HG02973 (cell line): ENCODE measurements at regions not wholly inside any gene's neighbourhood (a gene's known extent, or its start where the extent isn't known, plus 50 kb on each side); places are given as distances from the start of the nearest gene placed in this dataset.
"Not testable (repeated sequence)": the region's sequence is repeated elsewhere in the genome, so short reads cannot be mapped to it uniquely, and the experiment has no call there.

ENCODE experiments used
- ATAC-seq: cut with Tn5 transposase; IDR thresholded peaks from one replicate; pipeline ENCODE4 v1.9.1; 2021; ENCODE audit warnings: moderate library complexity; ENCODE audit not compliant: unreplicated experiment

DNA sequence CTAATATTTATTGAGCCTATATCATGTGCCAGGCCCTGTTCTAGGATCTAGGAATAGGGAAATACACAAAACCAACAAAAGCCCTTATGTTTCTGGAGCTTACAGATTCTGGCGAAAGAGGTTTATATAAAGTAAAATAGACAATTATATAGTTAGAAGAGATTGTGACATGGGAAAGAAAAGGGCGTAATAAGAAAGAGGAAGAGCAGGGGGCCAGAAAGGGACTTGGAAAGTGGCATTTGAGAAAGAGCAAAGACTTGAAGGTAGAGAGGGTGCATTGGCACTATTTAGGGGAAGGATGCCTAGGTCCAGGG, 322.5 kb upstream of the FAM78B start:
- ATAC-seq, result no peak

DNA sequence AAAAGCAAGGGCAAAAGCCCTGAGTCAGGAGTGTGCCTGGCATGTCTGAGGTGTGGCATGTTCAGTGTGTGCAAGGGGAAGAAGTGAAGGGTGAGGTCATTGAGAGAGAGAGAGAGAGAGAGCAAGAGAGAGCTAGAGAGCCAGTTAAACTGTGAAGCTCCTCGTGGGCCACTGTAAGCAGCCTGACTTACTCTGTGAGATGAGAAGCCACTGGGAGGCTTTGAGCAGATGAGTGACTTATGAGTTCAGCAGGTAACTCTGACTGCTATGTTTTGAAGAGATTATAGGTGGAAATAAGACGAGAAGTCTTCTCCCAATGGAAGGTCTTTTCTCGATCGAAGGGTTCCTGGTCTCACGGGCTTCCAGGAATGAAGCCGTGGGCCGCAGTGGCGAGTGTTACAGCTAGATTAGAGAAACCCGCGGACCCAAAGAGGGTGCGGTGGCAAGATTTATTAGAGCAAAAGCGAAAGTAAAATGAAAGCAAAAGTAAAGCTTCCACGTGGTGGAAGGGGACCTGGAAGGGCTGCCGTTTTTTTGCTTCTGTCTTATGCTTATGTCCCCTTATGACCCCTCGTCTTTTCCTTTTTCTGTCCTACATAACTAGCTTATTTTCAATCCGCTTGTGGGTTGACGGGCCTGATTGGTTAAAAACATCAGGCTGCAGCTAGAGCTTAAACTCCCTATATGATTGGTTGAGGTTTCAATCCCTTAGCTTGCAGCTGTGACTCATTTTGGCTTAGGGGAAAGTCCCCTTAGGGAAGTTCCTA, 323.1 kb upstream of the FAM78B start:
- peak; percentile 85 for ATAC-seq

DNA sequence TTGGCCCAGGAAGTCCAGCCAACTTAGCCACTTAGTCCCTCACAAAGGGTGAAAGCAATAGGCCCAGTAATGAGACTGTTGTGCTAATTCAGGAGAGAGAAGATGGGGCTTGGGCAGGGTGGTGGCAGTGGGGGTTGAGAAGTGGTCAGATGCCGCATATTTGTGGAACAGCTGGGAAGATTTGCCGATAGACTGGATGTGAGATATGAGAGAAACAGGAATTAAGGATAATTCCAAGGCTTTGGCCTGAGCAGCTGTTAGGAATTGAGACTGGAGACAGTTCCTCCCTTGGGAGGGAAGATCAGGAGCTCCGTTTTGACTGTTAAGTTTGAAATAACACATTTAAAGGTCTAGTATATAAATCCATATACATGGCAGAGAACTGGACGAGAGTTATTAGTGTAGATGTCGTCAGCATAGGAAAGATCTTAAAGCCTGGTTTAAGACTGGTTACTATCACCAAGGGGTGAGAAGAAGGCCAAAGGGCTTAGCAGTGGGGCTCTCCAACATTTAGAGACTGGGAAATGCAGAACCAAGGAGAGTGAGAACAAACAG, 323.7 kb upstream of the FAM78B start:
- no peak for ATAC-seq

DNA sequence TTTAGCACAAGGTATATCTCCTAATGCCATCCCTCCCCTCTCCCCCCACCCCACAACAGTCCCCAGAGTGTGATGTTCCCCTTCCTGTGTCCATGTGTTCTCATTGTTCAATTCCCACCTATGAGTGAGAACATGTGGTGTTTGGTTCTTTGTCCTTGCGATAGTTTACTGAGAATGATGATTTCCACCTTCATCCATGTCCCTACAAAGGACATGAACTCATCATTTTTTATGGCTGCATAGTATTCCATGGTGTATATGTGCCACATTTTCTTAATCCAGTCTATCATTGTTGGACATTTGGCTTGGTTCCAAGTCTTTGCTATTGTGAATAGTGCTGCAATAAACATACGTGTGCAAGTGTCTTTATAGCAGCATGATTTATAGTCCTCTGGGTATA, 327.0 kb upstream of the FAM78B start:
- ATAC-seq, result not testable (repeated sequence)

DNA sequence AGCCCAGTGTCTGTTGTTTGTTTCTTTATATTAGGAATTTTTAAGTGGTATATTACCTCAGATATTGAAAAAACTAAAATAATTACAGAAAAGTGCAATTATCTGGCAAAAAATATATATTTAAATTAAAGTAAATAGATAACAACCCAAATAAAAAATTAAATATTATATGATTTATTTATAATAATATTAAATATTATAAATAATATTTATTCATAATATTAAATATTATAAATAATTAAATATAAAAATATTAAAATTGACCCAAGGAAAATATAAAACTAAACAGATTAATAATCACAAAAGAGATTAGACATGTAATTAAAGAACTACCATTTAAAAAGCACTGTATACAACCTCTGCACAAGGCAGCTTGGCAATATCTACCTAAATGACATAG, 331.9 kb upstream of the POGK start:
- no peak for ATAC-seq

DNA sequence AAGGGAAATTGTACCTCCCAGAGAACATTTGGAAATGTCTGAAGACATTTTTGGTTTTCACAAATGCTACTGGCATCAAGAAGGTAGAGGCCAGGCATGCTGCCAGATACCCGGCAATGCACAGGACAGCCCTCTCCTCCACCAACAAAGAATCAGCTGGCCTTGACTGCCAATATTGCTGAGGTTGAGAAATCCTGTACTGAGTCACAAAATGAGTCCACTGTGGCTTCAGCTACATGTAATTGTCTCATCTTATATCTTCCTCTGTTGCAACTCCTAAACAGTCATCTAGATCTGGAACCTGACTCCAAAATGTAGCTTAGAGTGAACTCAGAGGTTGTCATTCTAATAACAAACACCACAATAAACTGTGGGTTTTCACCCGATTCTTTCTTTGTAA, 327.5 kb upstream of the POGK start:
- no peak for ATAC-seq

DNA sequence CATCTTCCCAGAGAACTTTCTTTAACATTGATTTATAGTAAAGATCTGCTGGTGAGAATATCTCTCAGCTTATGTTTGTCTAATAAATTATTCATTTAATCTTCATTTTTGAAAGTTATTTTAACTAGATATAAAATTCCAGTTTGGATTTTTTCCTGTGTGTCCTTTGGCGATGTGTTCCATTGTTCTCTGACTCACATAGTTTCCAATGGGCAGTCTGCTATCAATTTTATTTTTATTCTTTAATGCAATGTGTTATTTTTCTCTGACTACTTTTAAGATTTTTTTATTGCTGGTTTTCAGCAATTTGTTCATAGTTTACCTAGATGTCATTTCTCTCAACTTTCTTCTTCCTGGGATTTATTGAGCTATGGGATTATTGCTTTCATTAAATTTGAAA, 325.2 kb upstream of the POGK start:
- no peak for ATAC-seq

DNA sequence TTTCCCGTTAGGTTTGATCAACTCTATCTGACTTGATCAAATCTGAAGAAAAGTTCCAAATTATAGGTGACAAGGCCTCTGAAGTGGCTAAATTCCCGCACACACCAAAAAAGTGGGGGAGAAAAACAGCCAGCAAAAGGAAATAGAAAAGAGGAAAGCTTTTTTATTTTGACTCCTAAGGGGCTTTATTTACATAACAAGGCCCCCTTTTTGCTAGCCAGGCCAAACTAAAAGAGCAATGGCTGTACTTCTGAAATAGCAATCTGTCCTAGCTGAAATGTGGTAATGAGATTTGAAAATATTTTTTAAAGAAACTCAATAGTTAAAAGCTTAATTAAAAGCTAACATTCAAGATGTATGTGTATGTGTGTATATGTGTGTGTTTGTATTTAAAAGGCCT, 311.5 kb upstream of the POGK start:
- no peak for ATAC-seq

DNA sequence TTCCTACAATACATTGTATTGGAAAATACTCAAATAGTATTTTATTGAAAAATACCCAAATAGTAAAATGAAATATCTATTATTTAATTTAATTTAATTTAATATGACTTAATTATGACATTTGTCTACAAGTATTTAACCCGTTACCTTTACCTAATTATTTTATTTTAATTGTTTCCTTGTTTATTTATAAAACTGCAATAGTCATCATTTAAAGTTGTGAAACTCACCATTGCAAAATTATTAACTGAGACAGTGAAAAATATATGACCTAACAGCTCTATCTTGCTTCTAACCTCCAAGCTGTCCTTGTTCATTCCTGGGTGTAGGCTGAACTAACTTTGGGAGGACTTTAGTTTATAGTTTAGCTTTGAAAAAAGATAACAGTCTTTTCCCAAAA, 300.6 kb upstream of the POGK start:
- no peak for ATAC-seq

DNA sequence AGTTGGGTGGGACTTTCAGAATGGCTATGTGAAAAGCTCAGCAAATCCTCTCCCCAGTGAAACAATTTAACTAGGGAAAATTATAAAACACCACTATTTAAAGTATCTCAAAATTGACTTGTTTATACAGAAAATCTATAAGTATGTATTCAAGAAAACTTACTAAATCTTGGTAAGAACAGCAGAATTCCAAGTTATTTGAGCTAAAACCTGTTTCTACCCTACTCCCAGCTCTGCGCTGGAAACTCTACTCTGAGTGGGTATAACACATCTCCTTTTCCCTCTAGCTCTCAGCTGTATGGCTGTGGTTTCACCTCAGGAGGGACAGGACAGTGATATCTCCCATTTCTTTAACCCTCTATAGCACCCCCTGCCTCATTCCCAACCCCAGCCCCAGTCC, 295.2 kb upstream of the POGK start:
- ATAC-seq, result no peak

DNA sequence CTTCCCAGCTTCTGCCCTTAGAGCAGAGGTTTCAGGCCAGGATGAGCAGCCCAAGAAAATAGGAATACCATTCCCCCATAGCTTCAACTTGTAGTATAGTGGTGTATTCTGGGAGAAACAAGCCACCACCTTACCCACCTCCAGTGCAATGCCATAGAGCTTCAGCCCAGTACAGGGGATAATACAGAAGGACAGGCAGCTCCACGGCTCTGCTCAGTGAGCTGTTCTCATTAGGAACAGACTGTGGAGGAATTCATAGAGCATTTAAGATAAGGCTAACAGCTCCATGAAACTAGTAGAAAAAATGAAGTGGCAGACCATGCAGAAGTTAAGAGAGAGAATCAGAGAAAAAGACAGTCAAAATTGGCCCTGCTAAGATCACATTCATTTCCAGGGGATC, 294.7 kb upstream of the POGK start:
- ATAC-seq, result no peak

DNA sequence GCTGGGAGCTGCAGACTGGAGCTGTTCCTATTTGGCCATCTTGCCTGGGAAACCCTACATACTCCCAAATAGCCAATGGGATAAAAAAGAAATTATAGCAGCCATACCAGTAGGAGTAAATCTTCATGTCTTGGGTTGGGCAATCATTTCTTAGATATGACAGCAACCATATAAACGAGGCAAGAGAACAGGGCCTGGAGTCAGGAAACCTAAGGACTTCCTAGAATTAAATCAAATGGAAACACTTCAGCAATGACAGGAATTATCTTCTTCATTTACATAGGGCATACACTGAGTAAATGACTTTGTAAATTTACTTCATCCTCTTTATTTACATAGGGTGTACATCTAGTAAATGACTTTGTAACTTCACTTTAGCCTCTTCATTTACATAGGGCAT, 286.6 kb upstream of the POGK start:
- no peak for ATAC-seq

DNA sequence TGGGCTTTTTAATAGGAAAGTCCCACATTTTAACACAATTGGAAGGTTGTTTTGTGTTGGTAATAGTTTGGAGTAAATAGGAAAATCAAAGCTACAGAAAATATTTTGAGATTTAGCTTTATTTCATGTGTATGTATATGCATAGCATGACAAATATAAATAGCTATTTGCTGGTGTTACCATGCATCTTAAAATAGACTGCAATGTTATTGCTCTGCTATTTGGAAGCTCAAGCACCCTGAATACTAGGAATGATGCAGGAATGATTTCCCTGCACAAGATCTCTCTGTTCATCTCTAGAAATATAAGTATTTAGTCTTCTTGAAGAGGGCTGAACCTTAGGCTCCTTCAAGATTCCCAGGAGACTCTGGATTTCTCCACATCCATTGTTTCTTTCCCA, 268.3 kb upstream of the POGK start:
- ATAC-seq, result no peak

DNA sequence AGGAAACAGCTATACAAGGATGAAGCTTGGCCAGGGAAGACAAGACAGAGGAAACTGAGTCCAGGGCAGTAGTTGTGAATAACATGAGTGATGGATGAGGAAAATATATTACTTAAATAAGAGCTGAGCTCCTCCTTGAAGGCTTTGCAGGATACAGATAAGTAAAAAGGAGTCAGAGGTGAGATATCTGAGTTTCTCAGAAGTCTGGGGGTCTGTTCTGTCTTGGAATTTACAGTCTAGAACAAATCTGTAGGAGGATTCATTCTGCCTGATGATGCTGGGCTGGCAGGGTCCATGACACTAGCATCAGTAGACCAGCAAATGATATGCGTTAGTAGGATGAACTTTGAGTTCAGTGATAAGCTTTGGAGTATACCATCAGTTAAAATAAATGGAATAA, 266.1 kb upstream of the POGK start:
- ATAC-seq, result no peak

DNA sequence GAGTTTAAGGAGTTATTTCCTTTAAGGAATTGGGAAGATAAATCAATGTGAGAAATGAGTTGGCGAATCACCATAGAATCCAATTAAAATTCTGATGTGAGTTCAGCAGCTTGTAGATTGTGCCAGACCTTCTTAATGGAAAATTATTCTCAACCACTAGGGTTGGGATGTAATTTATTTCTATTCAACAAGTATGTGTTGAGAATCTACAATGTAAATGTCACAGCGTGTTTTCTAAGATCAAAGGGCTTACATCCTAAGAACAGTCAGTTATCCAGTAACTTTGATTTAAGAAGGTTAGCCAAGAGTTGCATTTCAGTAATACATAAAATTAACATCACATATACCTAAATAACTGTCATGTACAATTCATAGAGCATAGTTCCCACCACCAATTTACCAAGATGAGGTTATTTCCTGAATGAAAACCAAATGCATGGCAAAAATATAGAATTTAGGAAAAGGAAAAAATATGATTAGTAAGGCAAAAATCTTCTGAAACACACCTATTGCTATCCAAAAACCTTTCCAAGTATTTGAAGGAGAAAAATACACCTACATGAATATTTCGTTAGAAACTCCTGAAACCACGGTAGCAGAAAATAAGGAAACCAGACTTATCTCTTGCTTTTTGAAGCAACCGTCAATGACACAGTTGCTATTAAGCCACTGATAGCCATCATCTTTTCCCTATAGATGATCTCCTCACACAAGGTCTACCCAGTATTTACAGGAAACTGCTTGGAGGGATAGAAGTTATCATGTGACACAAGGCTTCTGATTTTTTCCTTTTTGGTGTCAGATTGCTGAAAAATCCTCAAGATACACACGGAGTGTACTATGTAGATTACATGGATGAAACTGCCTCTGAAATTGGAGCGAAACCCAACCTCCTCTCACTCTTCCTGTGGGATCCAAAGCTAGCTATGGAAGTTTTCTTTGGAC, 259.4 kb upstream of the POGK start:
- no peak for ATAC-seq

DNA sequence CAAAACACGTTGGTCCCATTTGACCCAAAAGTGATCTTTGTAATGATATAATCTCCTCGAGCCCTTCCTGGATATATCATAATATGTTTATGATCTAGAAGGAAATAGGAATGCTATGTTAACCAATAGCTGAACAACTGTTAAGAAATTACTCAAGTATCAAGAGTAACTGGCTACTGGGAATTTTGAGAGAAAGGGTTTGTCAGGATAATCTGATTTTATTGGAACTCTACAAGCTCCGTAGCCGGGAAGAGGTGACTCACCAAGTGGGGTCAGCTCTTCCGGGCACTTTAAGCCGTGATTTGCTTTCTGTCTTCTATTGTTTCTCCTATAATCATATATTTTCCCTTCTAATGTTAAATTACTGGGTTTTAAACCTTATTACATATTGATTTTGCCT, 250.5 kb upstream of the POGK start:
- ATAC-seq, result no peak

DNA sequence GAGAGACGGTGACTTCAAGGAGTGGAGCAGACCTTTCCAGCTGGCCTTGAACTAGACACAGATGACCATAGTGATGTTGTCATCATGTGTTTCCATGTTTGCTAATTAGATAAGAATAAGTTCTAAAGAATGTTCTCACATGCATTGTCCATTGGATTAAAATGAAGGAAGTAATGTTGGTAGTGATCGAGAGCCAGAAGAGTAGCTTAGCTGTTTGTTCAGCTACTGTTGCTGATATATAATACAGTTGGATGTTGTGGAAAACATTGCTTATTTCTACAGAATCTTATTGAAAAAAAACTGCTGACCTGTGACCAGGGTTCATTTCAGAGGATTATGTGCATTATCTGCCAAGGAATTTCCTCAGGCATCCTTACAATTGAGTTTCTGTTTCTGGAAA, 249.1 kb upstream of the POGK start:
- ATAC-seq, result no peak

DNA sequence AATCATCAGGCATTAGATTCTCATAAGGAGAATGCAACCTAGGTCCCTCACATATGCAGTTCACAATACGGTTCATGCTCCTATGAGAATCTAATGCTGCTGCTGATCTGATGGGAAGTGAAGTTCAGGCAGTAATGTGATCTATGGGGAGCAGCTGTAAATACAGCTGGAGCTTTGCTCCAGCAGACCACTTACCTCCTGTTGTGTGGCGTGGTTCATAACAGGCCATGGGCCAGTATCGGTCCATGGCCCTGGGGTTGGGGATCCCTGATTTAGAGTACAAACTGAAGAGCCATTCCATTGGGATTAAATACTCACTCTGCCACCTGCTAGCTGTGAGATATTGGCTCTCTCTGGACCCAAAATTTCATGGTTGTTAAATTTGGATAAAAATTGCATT, 244.6 kb upstream of the POGK start:
- no peak for ATAC-seq

DNA sequence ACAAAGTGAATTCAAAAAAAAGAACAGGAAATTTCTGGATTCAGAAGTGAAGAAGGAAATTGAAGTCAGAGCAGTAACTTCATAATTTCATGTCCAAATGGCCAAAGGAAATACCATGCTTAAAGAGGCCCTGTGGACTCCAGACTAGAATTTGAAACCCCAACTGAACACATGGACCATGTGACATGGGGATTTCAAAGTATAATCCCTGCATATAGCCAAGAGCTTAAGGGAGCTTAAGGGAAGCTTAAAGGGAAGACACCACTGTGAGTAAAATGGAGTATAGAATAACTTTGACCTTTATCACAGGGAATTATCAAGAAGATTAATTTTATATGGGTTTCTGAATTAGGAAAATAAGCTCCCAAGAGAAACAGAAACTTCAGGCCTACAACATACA, 241.8 kb upstream of the POGK start:
- ATAC-seq, result no peak

DNA sequence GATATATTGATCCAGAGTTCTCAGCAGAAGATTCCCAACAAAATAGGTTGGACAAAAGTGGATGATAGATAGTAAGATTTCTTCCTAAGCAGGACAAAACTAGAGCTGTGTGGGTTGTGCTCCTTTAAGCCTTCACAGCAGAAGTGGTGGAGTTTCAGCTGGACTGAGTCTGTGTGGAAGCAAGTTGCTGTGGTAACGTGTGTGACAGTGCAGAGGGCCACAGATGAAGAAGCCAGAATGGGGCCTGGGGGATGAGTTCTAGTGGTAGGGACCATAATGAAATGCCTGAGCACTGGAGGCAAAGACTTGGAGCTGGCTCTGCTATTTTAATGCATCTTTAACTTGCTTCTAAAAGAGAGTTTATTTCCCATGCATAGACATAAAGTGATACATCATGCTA, 238.7 kb upstream of the POGK start:
- ATAC-seq, result no peak

DNA sequence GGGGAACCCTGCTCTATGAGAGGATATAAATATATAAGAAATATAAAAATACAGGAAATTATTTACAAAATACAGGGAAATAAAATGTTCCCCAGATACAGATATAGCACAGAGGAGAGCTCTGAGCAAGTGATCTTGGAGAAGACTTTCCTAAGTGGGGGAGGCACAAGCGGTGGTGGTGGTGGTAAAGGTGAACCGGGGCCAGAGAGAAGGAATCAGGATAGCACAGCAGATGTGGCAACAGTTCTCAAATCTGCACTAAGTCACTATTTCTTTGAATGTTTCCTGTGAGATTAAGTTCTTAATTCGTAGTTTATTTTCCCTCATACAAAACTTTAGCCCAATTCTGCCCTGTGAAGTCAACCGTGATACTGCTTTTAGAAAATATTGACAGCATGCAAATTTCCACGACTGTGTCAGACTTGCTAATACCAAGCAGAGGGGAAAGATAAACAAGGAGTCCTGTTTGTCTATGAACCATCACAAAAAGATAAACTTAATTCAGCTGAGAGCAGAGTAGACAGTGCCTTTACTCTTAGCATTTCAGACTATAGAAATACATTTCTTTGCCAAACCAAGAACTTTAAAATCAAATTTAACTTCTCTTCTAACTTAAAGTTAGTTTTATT, 237.5 kb upstream of the POGK start:
- no peak for ATAC-seq

DNA sequence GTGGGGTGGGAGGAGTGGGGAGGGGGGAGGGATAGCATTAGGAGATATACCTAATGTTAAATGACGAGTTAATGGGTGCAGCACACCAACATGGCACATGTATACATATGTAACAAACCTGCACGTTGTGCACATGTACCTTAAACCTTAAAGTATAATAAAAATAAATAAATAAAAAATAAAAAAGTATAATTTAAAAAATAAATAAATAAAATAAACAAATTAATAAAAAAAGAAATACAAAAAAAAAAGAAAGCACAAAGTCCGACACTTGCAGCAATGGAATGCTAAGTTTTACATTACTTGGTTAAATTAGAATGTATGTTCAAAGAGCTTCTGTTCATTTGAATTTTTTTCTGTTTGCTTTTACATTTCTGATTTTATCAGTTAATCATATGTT, 236.5 kb upstream of the POGK start:
- ATAC-seq, result not testable (repeated sequence)
